GM19395 (cell line): ENCODE measurements at regions not wholly inside any gene's neighbourhood (a gene's known extent, or its start where the extent isn't known, plus 50 kb on each side); places are given as distances from the start of the nearest gene placed in this dataset.

ENCODE experiments used
- ATAC-seq: cut with Tn5 transposase; IDR thresholded peaks from one replicate; pipeline ENCODE4 v1.9.1; 2021; ENCODE audit warnings: mild to moderate bottlenecking, moderate library complexity; ENCODE audit not compliant: unreplicated experiment

GRCh38 chr7:47724335-47724982 lies 142.5 kb upstream of the TNS3 start:
- no peak for ATAC-seq

DNA sequence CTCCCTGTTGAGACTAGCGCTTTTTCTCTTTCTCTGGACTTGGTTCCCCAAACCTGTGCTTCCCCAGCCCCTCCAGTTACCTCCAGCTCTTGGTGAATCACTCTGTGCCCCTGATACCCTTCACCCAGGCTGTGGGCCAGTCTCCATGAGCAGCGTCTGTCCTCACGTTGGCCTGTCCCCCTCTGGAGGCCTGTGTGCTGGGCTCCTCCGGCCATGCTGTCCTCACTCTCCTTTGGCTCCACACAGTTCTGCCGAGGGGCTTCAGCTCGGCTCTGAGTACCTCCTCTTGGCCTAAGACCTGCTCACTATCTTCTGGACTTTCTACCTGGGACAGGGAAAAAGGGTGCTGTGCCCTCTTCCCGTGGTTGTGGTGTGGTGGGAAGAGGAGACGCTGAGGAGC lies 140.2 kb upstream of the TNS3 start:
- ATAC-seq = no peak

DNA sequence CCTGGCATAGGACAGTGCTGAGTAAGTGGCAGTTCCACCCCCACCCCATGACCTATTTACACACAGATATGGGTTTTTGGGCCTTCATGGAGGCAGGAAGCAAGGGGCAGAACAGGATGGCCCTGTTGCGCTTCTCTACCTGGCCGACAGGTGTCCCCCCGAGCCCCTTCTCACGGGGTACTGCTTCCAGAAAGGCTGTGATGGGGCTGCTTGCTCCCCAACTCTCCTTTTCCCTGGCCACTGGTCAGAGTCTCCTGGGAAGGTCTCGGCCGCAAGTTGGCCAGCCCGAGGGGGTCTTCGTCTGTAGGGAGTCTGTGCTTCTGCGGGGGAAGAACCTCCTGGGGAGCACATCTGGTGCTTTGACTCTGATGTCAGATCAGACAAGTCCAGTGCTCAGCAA lies 139.8 kb upstream of the TNS3 start:
- no peak for ATAC-seq

- ATAC-seq = no peak
These were observed 139.0 kb upstream of the TNS3 start for GRCh38 chr7:47720907-47721244.

DNA sequence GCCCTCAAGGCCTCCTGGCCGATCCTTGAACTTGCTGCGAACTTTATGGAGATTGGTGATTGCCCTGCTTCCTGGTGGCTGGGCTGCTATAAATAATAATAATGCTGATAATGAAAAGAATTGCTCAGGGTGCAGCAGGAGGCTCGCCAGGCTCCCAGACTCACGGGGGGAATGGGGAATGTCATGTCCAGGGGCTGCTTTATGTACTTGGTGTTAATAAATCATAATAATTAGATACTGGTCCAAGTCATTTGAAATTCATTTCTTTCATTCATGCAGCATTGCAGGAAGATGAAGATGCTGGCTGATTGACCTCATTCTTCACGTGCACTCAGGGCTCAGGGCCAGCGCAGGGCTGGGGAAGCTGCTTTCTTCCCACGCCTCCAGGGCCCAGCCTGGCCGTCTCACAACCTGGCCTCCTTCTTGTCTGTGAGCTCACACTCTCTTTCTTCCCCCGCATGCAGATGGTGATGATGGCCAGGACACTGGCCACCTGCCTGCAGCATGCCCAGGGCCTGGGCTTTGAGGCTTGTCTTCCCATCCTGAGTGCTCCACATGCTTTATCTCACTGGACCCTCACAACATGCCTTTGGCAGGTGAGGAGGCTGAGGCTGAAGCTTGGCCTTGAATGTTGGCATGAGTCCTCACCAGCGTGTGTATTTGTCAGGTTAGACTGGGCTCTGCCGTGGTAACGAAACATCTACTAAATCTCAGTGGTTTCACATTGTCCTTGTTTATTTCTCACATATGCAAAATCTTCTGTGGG lies 138.4 kb upstream of the TNS3 start:
- ATAC-seq = peak; percentile 88

DNA sequence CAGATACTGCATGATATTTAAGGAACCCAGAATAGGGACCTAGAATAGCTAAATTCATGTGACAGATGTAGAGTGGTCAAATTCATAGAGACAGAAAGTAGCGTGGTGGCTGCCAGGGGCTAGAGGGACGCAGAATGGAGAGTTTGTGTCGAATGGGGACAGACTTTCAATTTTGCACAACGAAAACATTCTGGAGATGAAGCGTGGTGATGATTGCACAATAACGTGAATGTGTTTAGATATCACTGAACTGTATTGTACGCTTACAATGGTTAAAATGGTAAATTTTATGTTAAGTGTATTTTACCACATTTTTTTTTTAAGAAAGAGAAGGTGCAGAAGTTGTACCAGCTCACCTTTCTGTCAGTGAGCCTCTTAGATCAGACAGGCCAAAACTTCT lies 137.8 kb upstream of the TNS3 start:
- no peak for ATAC-seq

- ATAC-seq = peak; percentile 33
These were observed 133.7 kb upstream of the TNS3 start for GRCh38 chr7:47715631-47716068.

- ATAC-seq = peak; percentile 99
These were observed 133.0 kb upstream of the TNS3 start for GRCh38 chr7:47714669-47715607.

- no peak for ATAC-seq
These were observed 131.7 kb upstream of the TNS3 start for GRCh38 chr7:47713595-47713994.

GRCh38 chr7:47712416-47712815 lies 130.5 kb upstream of the TNS3 start:
- ATAC-seq = no peak

DNA sequence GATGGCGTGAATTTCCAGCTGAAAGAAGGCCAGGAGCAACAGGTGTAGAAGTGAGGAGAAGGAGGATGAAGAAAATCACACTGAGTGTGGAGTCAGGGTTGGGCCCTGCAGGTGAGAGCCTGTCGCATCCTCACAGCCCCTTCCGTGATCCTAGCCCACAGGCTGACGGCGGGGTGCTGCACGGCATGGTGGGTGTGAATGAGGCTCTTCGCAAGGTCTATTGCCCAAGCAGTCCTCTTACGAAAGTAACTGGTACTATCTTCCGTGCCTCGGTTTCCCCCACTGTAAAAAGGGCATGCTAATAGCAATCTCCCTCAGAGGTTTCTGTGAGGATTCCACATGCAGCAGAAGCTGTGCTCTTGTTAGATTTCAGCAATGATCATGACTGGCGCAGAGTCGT lies 129.9 kb upstream of the TNS3 start:
- ATAC-seq = no peak

GRCh38 chr7:47710201-47710935 lies 128.5 kb upstream of the TNS3 start:
- ATAC-seq = no peak

- no peak for ATAC-seq
These were observed 127.5 kb upstream of the TNS3 start for GRCh38 chr7:47709451-47709850.

DNA sequence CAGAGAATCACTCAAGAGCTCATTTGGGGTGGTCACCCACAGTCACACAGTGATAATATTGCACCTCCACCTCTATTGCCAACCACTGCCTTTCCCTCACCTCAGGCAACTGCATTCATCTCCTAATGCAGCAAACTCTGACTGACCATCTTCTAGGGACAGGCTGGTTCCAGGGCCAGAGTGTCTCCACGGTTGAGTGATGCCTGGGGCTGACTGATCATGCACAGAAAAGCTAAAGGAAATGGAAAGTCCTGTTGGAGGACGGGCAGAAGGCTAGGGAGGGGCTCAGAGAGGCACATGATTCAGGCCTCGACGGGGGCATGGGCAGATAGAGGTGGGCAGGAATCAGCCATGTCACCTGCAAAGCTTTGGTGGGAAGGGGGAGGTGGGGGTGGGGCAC lies 127.1 kb upstream of the TNS3 start:
- no peak for ATAC-seq

DNA sequence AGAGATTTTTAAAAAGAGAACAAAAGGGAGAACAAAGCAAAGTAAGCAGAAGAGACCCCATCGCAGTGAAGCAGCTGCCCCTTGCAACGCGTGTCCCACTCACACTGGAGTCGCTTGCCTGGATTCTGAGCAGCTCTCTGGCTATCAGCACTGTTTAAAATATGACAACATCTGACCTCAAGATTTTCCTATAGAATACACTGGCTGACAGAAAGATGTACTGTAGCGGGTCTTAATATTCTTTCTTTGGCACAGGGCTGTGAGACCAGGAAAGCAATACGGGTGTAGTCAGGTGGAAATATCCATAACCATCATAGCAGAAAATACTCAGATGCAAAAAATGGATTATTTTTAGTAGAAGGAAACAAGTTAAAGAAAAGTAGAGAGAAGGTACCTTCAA lies 125.7 kb upstream of the TNS3 start:
- ATAC-seq = no peak

DNA sequence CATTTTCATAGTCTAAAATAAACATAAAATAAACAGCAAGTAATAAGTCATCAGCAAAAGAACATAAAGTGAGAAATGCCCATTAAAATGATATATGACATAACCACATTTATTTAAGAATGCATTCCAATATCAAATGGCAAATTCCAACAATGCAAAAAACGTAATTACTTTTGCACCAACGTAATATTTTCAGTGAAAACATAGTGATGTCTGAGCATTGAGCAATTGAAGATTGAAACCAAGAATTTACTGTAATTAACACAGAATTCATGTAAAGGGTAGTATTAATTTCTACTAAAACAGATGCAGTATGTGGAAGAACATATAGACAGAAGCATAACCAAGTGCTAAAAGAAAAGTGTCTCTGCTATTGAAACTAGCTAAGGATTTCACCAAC lies 123.0 kb upstream of the TNS3 start:
- no peak for ATAC-seq

GRCh38 chr7:47702080-47702479 lies 120.2 kb upstream of the TNS3 start:
- no peak for ATAC-seq

DNA sequence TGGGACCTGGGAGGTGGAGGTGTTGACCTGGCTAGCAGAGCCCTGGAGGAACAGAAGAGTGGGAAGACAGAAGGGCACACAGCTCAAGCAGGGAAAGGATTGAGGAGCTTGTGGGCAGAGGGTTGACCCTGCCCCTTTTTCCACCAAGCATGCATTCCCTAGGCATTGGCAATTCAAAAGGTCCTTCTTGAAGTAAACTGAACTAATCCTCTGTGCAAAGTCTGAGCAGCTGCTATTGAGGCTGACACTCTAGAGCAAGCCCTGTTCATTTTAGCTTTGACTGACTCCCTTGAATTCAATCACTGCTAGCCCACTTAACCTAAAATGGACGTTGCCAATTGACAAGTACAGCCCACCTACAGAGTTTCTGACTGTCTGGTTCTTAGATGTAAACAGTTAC lies 116.5 kb upstream of the TNS3 start:
- no peak for ATAC-seq

DNA sequence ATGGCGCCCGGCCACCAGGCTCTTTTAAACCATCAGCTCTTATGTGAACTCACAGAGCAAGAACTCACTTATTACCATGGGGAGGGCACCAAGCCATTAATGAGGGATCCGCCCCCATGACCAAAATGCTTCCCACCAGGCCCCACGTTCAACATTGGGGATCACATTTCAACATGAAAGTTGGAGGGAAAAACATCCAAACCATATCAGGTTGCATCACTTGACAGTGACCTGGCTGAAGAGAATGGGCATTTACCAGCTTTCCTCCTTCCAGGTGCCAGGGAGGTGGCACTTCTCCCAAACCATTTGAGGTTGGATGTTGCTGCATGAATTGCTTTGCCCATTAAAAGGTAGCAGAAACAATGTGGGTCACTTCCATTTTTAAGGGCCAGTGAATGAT lies 115.6 kb upstream of the TNS3 start:
- ATAC-seq = no peak

GRCh38 chr7:47696152-47696710 lies 114.3 kb upstream of the TNS3 start:
- ATAC-seq = no peak

- no peak for ATAC-seq
These were observed 111.3 kb upstream of the TNS3 start for GRCh38 chr7:47693216-47693615.
